ENCODE measurements at regions not wholly inside any gene's neighbourhood (a gene's known extent, or its start where the extent isn't known, plus 50 kb on each side); places are given as distances from the start of the nearest gene placed in this dataset.

GRCh38 chr5:117740268-117740667 lies 1165.6 kb upstream of the SEMA6A start:
- FAIRE-seq (no peak), DNase-seq (ENCODE audit: low read depth in 1 of 2, low spot score in 1 of 2) (no peak), ATAC-seq (no peak)
- Histone ChIP-seq H3K4me1 (no peaks in the 10 kb centered on the region), H3K4me2 (no peak overlapping the region), H3K9me3 (no peaks in the 10 kb centered on the region; the same call in 2 of the 3 replicates), H3K27ac (no peak overlapping the region), H3K4me3 (no peak overlapping the region)
- no peak for TF ChIP-seq HOXB5 (CRISPR knock-in tag; IDR thresholded peaks at IDR 0.05)
- ChIA-PET POLR2A (no interaction called here), CTCF (no interaction called here)

GRCh38 chr5:117738571-117738970 lies 1163.9 kb upstream of the SEMA6A start:
- ATAC-seq = no peak
- POLR2A ChIA-PET = no interaction called here

GRCh38 chr5:117736698-117737097 lies 1162.1 kb upstream of the SEMA6A start:
- ChIA-PET POLR2A (no interaction called here), CTCF (no interaction called here)
- Histone ChIP-seq H3K27ac (no peak overlapping the region), H3K4me1 (no peaks in the 10 kb centered on the region), H3K4me2 (no peak overlapping the region), H3K9me3 (no peaks in the 10 kb centered on the region; the same call in 2 of the 3 replicates), H3K4me3 (no peak overlapping the region)
- no peak for ATAC-seq
- no peak for FAIRE-seq
- TF ChIP-seq NPAS2 (CRISPR knock-in tag; IDR thresholded peaks at IDR 0.05; ENCODE audit: borderline replicate concordance) = no peak
- no peak for TF ChIP-seq REST (IDR thresholded peaks at IDR 0.05)
- no peak for TF ChIP-seq TFCP2L1 (CRISPR knock-in tag; IDR thresholded peaks at IDR 0.05)
- no peak for TF ChIP-seq RNF2 (IDR thresholded peaks at IDR 0.05; ENCODE audit: borderline replicate concordance, low read depth)
- TF ChIP-seq RCOR1 (IDR thresholded peaks at IDR 0.05; ENCODE audit: low read depth, low read length) = no peak
- no peak for TF ChIP-seq PBX3 (IDR thresholded peaks at IDR 0.05)
- no peak for TF ChIP-seq EP300 (IDR thresholded peaks at IDR 0.05)
- TF ChIP-seq KDM1A (IDR thresholded peaks at IDR 0.05; ENCODE audit: low read depth) = no peak
- TF ChIP-seq MAX (IDR thresholded peaks at IDR 0.05) = no peak
- TF ChIP-seq TP53 (CRISPR knock-in tag; IDR thresholded peaks at IDR 0.05) = no peak
- TF ChIP-seq KDM5A (IDR thresholded peaks at IDR 0.05) = no peak
- TF ChIP-seq RAD21 (conservative IDR thresholded peaks at IDR 0.05 in 1 of 2, IDR thresholded peaks at IDR 0.05 in 1 of 2) = no peak
- TF ChIP-seq CHD2 (IDR thresholded peaks at IDR 0.05; ENCODE audit: low read length, partially characterized antibody) = no peak
- TF ChIP-seq CEBPB (IDR thresholded peaks at IDR 0.05) = no peak
- no peak for DNase-seq (ENCODE audit: low read depth in 1 of 2, low spot score in 1 of 2)
- 11% methylated on average over 2 of the region's 2 CpGs for WGBS (ENCODE audit: missing lambda C conversion rate)

More at GRCh38 chr5:117738571-117738970, 1163.9 kb upstream of the SEMA6A start:
- H3K9me3 ChIP-seq = no peaks in the 10 kb centered on the region; the same call in 2 of the 3 replicates
- FAIRE-seq (no peak), DNase-seq (ENCODE audit: low read depth in 1 of 2, low spot score in 1 of 2) (no peak)
- TF ChIP-seq HOXB13 (CRISPR knock-in tag; IDR thresholded peaks at IDR 0.05; ENCODE audit: low read depth) (no peak), JUNB (IDR thresholded peaks at IDR 0.05) (no peak), GATA3 (IDR thresholded peaks at IDR 0.05; ENCODE audit: borderline replicate concordance) (no peak), MAFK (IDR thresholded peaks at IDR 0.05; ENCODE audit: partially characterized antibody) (no peak), E2F6 (IDR thresholded peaks at IDR 0.05; ENCODE audit: borderline replicate concordance, low read depth) (no peak), TP53 (CRISPR knock-in tag; IDR thresholded peaks at IDR 0.05) (no peak)
- WGBS (ENCODE audit: missing lambda C conversion rate) = 20% methylated on average over 2 of the region's 3 CpGs
- no peak overlapping the region for H3K4me2 ChIP-seq
- no peak overlapping the region for H3K27ac ChIP-seq
- CTCF ChIA-PET = no interaction called here
- no peaks in the 10 kb centered on the region for H3K4me1 ChIP-seq
- no peak overlapping the region for H3K4me3 ChIP-seq
